Body of pancreas (tissue), 4 donors: ENCODE measurements at regions not wholly inside any gene's neighbourhood (a gene's known extent, or its start where the extent isn't known, plus 50 kb on each side); places are given as distances from the start of the nearest gene placed in this dataset.

Experiments used
- ATAC-seq: fragments of 150-250 bp; one replicate; pipeline ENCODE4 v1.9.1; 2016
- DNase-seq, 4 donors: peaks; one replicate each; pipeline ENCODE4 v3.0.0-alpha.2; 2019
- H3K27ac ChIP-seq, 4 donors: fragments of 200-600 bp; sonication (generic); 1 replicate in 3 of 4; 2 replicates in 1 of 4; pipeline versions ENCODE4 v1.5.1 to v1.6.1; 2016 to 2019; ENCODE audit warnings: mild to moderate bottlenecking in 1 of 4, mixed read lengths in 1 of 4, moderate library complexity in 1 of 4
- H3K27me3 ChIP-seq, 2 donors: fragments of 200-600 bp; sonication (generic); one replicate each; pipeline ENCODE4 v1.6.0; 2016; ENCODE audit warnings: mild to moderate bottlenecking in 1 of 2
- H3K36me3 ChIP-seq, 2 donors: fragments of 200-600 bp; sonication (generic); replicated peaks in 1 of 2; 2 replicates each; pipeline ENCODE4 v1.5.1; 2016; ENCODE audit warnings: low read depth in 2 of 2; ENCODE audit not compliant: insufficient read depth in 1 of 2
- H3K4me1 ChIP-seq: fragments of 200-600 bp; sonication (generic); one replicate; pipeline ENCODE4 v1.6.0; 2016
- H3K4me3 ChIP-seq, 2 donors: fragments of 200-600 bp; sonication (generic); 1 replicate in 1 of 2; 2 replicates in 1 of 2; pipeline ENCODE4 v1.5.1; 2016 to 2019
- H3K9me3 ChIP-seq, 3 donors: fragments of 200-600 bp; sonication (generic); 1 replicate in 2 of 3; 2 replicates in 1 of 3; pipeline ENCODE4 v1.5.1; 2016
- CTCF ChIP-seq, 7 experiments: fragments of 450-650 bp in 4 of 7; fragments of 200-600 bp in 3 of 7; sonication (generic) in 3 of 7; IDR thresholded peaks; one replicate each; pipeline ENCODE4 v1.5.1; 2016 to 2019; ENCODE audit warnings: antibody characterized with exemption in 7 of 7
- POLR2A ChIP-seq, 3 donors: fragments of 450-650 bp; IDR thresholded peaks; one replicate each; pipeline ENCODE4 v1.6.1; 2016; ENCODE audit warnings: antibody characterized with exemption in 3 of 3, mild to moderate bottlenecking in 2 of 3
- WGBS, 2 donors: methylation state at CpG; one replicate each; pipeline ENCODE4 v1.1.5; 2017; 5-methylcytosine and 5-hydroxymethylcytosine counted together
- intact Hi-C: fragments of 100-400 bp; cut with DNase I; formaldehyde crosslinking; loops from one replicate; pipeline ENCODE4 v1.15.1; 2023

GRCh38 chr10:80945264-80945880 lies 407.7 kb downstream of the SH2D4B start:
- H3K27ac ChIP-seq = no peak overlapping the region
- H3K36me3 ChIP-seq = no peaks in the 10 kb centered on the region
- 72 to 84% methylated on average over 1 of the region's 1 CpG for WGBS, 2 donors
- peak in 4 of 7 experiments; percentile 11 to 35 (median 24) for TF ChIP-seq CTCF (IDR thresholded peaks at IDR 0.05)
- no peak for TF ChIP-seq POLR2A (IDR thresholded peaks at IDR 0.05)
- ATAC-seq (no peak), DNase-seq (no peak)
- intact Hi-C loops = no loop called here
- H3K4me3 ChIP-seq = no peak overlapping the region
- no peaks in the 10 kb centered on the region for H3K4me1 ChIP-seq
- no peaks in the 10 kb centered on the region for H3K9me3 ChIP-seq
- H3K27me3 ChIP-seq = no peaks in the 10 kb centered on the region

GRCh38 chr10:80946073-80946472 lies 408.4 kb downstream of the SH2D4B start:
- intact Hi-C loops = no loop called here
- WGBS, 2 donors = 23 to 28% methylated on average over 1 of the region's 1 CpG
- no peaks in the 10 kb centered on the region for H3K36me3 ChIP-seq

GRCh38 chr10:80946957-80947726 lies 409.4 kb downstream of the SH2D4B start:
- ATAC-seq = no peak
- no peaks in the 10 kb centered on the region for H3K27me3 ChIP-seq
- H3K4me1 ChIP-seq = no peaks in the 10 kb centered on the region
- no peaks in the 10 kb centered on the region for H3K36me3 ChIP-seq
- 78 to 82% methylated on average over 5 of the region's 5 CpGs for WGBS, 2 donors
- H3K4me3 ChIP-seq = no peak overlapping the region
- TF ChIP-seq CTCF (IDR thresholded peaks at IDR 0.05) (no peak), POLR2A (IDR thresholded peaks at IDR 0.05) (no peak)
- no peak for DNase-seq
- no peak overlapping the region for H3K27ac ChIP-seq
- intact Hi-C loops = no loop called here
- no peaks in the 10 kb centered on the region for H3K9me3 ChIP-seq

More at GRCh38 chr10:80946073-80946472, 408.4 kb downstream of the SH2D4B start:
- Histone ChIP-seq H3K9me3 (no peaks in the 10 kb centered on the region), H3K4me1 (no peaks in the 10 kb centered on the region), H3K27ac (no peak overlapping the region), H3K27me3 (no peaks in the 10 kb centered on the region), H3K4me3 (no peak overlapping the region)
- ATAC-seq (no peak), DNase-seq (no peak)
- TF ChIP-seq POLR2A (IDR thresholded peaks at IDR 0.05) (no peak), CTCF (IDR thresholded peaks at IDR 0.05) (no peak)

- Histone ChIP-seq H3K27ac (no peak overlapping the region), H3K4me1 (no peaks in the 10 kb centered on the region), H3K4me3 (no peak overlapping the region), H3K36me3 (no peaks in the 10 kb centered on the region), H3K27me3 (no peaks in the 10 kb centered on the region), H3K9me3 (no peaks in the 10 kb centered on the region)
- ATAC-seq (no peak), DNase-seq (no peak)
- 76 to 86% methylated on average over 5 of the region's 5 CpGs for WGBS, 2 donors
- TF ChIP-seq CTCF (IDR thresholded peaks at IDR 0.05) = no peak
- intact Hi-C loops = no loop called here
These were observed 412.1 kb downstream of the SH2D4B start for GRCh38 chr10:80949785-80950184.
